KG1 (cell line): ENCODE measurements at regions not wholly inside any gene's neighbourhood (a gene's known extent, or its start where the extent isn't known, plus 50 kb on each side); places are given as distances from the start of the nearest gene placed in this dataset.

ENCODE experiments used
- DNase-seq: peaks from one replicate; lab custom pipeline; 2025; lab: John Stamatoyannopoulos, UW

DNA sequence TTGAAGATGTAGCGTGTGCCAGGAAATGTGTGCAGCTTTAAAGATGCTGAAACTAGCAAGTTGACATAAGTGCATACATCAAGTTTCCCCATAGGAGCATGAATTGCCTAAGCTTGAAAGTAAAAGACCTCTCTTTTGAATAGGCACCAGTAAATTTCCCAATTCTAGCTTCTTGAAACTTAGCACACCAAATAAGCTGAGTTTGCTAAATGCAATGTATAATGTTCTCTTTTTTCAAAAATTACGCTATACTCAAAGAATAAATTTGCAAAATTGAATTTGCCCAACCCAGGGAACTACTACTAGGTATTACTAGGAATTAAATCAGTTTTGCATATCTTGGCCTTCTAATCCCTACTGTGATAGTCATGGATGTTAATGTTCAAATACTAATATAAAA lies 923.9 kb upstream of the LCORL start:
- no peak for DNase-seq

DNA sequence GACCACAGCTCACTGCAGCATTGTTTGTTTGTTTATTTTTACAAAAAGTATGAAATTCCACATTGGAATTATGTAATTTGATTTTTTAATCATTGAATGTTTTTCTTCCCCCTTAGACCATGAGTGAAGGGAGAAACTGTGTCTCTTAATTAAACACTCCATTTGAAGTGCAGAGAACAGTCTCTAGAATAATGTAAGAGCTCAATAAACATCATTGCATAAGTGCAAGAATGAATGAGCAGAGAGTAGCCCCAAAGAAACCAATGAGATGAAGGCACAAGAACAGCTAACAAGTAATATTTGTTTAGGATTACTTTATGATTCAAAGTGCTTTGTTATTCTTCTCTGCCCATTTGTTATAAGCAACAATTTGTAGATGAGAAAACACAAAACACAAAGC lies 921.3 kb upstream of the LCORL start:
- no peak for DNase-seq

DNA sequence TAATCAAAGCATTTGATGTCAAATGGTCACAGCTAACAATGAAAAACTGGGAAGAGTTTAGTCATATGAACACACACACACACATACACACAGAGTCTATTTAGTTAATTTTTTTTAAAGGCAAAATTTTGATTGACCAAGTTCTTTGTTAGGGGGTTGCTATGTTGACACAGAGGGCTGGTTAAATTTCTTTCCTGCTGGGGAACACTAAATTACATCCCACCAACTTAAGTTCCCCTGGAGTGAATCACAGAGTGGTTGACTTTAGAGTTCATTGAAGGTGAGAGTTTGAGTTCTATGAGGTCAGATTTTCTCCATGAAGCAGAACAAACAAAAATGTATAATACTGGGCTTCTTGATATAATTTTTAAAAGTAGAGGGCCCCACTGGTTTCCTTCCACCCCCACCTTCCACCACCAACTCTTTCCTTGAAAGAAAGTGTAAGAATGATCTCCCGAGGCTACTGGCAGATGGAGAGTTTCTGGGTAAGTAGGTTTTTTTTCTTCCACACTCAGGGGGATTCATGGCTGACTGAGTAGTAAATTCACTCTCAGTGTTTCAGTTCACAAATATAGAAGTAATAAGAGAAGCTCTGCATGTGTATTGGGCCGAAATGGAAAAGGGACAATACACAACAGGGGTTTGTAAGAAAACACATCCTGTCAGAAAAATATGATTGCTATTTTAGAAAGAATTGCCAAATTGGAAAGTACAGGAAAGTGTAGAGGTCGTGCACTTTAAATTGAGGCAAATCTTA lies 917.0 kb upstream of the LCORL start:
- DNase-seq: no peak

DNA sequence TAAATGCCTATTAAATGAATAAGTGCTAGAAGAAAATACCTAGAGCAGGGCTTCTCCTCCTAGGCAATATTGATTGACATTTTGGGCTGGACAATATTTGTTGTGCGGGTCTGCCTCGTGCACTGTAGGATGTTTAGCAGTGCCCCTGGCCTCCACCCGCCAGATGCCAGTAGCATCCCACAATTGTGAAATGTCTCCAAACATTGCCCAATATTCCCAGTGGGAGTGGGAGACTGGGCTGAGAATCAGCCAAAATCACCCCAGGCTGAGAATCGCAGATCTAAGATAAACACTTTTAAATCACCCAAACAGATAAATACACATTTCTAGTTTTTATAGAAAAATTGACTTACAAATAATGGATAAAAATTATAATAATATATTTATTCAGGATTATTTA lies 916.2 kb upstream of the LCORL start:
- DNase-seq: no peak

DNA sequence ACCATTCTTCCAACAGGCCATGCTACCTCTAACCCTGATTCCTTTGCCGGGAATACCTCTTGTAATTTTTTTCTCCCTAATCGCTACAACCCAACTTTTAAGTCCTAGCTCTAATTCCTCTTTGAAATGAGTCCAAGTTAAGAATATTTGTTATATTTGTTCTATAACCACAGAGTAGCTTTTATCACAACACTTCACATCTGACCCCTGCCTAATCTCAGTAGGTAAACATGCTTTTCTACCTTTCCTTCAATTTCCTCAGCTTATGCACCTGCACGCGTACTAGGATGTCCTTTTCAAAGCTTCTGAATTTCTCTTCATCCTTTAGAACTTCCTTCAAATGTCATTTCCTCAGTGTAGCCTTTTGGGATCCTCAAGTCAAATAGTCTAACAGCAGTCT lies 915.5 kb upstream of the LCORL start:
- no peak for DNase-seq

DNA sequence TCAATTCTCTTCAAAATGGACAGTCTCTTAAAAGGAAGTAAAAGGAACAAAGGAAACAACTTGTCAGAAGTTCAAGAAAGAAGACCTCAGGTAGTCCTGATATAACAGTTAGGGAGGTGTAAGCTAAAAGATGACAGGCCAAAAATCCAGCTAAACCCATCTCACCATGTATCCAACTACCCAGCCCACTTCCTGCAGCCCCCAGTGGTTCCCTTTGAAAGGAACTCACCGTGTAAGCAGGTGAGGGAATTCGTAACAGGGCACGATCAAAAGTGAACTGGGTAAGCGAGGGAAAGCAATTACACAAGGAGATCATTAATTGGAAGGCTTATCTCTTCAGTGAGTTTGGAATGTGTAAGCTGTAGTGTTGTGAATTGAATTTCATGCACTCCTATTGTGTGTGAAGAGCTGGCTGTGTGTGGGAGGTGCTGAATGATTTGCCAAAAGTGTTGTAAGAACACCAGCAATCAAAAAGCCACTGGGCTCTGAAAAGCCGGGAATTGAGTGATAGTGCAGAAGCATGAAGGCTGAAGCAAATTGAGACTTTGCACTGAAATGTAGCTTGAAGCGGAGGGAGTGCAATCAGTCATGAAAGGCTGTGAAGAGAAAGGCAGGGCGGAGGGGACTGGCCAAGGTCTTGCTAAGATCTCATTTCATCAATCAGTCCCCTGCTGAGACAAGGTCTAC lies 914.2 kb upstream of the LCORL start:
- DNase-seq: no peak

DNA sequence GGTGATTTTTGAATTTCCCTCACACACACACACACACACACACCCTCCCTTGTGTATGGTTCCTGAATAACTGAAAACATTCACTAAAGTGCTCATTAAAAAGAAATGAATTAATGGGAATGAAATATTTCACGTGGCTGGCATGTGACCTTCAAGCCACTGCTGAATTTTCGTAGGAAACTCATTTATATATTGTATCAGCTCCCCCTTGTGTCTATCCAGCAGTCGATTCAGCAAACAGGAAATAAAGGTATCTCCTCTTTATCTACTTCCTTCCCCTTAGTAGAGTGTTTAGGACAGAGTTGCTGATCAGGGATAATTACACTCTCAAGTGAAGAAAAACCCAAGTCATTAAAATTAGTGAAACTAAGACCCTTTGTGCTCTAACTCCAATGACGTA lies 912.6 kb upstream of the LCORL start:
- no peak for DNase-seq

DNA sequence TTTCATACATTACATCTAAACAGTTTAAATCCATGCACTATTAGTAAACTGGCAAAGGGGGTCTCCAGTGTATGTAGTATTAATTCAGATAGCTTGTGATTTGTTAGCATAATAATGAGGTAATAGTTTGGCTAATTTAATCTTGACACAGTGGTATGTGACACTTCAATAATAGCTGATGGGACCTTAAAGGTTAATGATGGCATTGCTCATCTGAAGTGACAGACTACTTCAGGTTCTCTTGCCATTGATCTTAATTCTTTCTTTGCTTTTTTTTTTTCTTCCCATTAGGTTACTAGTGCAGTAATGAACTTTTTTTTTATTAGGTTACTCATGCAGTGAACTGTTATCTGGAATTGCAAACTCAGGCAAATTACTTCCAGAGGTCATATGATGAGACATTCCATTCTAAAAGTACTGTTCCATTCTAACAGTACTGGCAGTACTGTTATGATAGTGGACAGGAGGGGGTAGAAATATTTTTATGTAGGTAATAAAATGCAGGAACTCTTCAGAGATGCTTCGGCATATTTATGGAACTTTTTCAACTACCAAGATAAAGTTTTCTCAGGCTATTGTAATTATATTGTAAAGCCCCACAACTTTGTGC lies 911.3 kb upstream of the LCORL start:
- DNase-seq: no peak

DNA sequence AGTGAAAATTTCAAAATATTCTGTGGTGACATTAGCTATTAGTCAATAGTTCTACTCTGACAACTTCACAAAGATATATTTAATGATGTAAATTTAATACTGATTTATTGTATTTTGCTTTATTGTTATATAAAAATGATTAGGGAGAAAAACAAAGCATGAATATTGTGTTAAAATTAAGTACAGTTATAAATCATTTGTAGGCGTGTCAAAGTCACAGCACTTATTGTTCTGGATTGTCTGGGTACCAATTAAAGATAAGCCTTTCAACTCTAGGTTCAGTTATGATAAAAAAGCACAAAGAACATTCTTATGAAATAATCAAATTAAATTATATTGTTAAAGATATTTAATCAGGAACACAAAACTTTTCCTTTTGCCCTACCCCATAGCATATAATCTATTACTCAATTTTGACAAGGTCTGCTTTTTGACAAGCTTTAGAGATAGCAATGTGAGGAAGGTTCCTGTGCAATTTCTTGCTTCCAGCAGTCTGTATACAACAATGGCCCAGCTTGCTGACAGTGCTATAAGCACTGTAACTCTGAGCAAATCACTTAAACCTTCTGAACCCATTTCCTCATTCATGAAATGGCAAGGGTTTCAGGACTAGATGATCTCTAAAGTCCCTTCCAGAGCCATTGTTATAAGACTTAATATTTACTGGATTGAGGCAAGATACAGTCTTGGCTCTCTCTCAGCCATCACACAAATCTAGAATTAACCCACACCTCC lies 910.3 kb upstream of the LCORL start:
- no peak for DNase-seq

DNA sequence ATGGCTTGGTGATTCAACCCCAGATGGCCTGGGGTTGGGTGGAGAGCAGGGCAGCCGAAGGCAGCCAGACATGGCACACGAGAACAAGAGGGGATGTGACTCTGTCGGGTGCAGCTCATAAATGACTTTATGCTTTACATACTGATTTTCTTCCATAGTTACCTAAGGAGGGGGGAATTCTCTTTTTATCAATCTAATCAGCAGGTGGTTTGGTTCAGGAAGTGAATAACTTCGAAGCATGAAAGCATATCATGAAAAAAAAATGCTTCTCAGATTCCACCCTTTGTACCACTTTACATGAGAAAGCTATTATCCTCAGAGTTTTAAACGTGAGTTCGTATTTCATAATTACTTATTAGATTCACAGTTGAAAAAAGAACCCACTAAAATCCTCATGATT lies 908.9 kb upstream of the LCORL start:
- no peak for DNase-seq

DNA sequence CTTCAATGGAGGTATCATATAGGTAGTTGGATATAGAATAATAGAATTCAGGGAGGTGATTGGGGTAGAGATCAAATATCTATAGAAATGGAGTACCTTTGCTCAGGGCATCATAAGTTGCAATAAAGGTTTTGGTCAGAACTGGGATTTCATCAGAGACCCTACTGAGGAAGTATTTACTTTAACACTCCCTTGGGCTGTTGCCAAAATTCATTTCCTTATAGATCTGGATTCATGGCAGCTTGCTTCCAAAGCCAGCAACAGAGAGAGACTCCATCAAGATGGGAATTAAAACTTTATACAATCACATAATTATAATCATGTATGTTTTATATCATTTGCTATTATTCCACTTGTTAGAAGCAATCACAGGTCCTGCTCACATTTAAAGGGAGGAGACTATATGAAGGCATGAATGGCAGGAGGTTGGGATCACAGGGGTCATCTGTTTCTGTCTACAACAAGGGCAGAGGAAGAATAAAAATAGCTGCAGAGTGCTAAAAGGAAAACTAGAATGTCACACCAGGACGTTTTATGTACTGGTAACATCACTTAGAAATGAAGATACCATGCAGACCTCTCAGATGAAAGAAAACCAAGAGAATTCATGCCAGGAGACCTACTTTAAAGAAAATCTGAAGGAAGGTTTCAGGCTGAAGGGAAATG lies 902.1 kb upstream of the LCORL start:
- DNase-seq: no peak

DNA sequence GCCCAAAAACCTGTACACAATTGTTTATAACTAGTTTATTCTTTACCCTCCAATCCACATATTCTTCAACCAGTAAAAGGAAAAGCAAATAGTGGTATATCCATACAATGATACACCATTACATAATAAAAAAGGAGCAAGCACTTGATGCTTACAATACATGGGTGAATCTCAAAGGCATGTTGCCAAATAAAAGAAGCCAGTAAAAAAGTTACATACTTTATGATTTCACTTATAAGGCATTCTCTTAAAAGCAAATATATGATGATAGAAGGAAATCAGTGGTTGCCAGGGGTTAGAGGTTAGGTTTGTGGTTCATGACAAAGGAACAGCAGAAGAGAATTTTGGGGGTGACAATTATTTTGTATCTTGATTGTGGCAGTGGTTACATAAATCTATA lies 896.1 kb upstream of the LCORL start:
- no peak for DNase-seq

DNA sequence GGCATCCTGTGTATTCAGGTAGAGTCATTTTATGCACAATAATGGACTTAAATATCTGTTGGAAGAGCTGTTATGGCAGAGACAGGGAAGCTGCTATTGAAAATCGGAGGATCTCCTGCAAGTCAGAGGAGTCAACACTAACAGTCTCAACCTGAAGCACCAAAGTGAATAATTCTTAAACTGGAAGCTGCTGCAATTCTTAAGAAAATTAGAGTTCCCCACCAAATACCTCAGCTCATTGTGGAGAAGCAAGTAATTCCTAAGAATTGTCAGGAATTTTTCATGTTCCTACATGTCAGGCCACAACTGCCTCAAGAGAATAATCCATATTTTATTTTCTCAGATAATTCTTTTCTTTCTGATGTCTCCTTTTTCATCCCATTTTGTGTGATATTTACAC lies 892.6 kb upstream of the LCORL start:
- DNase-seq: no peak

DNA sequence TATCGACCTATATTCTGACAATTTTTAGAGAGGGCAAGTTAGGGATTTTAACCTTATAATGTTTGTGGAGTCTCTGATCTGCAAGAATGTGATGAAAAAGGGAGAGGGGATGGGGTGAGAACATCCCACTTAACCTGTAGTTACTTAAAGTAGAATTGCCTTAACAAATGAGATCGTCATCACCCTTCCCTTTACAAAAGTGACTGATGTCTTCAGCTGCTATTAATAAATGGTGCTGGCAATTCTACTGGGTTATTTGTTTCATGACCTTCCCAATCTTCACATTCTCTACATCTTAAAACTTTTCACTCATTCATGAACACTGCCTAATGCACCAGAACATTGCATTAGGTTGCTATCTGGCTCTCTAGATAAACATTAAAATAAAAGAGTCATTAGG lies 873.4 kb upstream of the LCORL start:
- no peak for DNase-seq

DNA sequence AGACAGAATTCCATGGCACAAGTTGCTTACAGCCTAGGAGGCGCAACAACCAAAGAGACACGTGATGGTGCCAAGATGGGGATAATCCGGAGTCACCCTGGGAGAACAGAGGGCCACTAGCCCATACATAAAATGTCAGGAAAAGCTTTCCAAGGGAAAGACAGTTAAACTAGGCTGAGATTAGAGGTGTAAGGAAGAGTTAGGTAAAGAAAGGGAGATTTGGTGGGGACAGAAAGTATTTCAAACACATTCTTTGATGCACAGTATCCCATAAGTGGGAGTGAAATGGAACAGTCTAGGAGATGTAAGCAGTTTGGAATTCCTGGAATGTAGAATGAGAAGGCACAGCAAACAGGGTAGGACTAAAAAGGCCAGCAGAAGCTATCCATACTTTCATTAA lies 860.9 kb upstream of the LCORL start:
- no peak for DNase-seq

DNA sequence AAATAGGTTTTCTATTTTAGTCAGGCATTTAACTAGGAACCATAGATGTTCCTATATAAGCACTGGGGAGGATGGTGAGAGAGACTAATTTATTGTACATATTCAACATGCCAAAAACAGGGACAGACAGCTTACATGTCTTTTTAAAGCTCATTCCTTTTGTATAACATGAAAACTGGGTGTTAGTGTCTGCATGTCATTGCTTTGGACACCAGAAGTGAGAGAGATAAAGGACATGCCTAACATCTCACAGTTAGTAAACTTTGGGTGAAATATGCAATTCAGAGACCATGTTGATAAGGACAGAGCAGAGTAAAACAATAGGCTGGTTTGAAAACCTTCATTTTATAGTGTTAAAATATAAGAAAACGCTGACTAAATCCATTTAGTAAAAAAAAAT lies 860.0 kb upstream of the LCORL start:
- no peak for DNase-seq

DNA sequence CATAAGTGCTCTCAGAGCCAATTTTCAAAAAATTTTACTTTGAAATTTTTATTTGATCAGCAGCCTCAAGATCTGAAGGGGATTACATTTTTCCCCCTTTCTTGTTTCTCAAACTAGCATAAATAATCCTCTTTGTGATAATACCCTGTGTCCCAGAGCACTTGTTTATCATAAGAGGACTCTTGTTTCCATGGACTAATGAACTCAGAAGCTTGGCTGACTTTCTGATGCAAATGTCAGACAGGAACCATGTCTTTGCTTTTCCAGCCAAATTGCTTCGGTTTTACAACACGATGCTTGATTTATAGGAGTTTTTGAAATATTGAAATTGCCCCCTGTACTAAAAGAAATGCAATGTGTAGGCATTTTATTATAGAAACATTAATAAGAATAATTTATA lies 859.3 kb upstream of the LCORL start:
- no peak for DNase-seq

DNA sequence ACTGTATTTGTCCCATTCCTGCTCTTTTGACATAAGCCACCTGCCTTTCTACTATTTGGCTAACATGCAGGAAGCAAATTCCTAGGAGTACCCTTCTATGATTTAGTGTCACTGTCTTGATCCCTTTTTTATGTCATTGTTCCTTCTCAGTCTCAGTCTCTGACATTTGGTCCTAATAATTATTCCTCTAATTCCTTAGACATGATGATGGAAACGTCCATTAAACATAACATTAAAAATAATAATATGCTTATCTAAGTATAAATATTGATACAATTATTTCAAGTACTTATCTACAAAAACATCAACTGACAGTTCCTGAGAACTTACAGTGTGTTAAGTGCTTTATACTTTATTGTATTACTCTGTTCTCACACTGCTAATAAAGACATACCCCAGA lies 857.0 kb upstream of the LCORL start:
- no peak for DNase-seq

DNA sequence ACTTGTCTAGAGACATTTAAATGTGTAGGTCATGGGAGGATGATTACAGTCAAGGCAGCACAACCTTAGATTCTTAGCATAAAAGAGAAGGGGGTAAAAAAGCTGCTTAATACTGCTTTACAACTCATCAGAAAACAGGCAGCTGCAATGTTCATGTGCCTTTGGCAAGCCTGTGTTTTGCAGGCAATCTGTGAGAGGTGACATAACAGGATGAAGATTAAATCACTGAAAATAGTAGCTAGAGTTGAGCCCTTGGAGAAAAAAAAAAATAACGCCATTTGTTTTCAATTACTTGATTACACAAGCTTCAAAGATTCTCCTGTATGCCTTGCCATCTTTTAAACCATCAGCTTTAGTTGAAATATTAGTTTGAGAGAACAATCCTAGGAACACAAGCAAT lies 847.6 kb upstream of the LCORL start:
- no peak for DNase-seq

DNA sequence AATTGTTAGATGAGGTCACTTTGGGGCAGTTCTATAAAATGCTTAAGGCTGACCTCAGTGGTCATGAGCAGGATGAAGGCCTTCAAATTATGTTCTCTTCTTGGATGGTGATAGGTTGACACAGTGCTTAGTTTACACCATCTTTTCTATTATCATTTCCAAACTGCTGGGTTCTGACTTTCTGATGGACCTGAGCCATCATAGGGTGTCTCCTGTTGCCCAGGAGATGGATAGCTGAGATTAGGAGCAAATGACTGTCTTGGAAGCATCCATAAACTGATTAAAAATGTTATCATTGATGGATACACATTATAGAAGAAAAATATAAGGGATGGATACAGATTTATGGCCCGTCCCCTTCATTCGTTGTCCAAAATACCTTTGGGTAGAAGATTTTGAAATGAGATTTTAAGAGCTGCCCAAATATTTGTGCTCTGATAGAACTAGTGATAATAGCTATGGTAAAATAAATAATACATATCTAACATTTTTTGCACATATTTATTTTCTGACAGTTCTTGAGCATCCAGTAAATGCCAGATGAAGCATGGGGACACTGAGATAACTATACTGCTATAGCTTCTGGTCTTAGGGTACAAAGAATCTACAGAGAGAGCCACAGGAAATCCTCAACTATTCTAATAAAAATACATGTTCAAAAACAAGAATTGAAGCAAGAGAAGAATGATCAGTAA lies 839.4 kb upstream of the LCORL start:
- no peak for DNase-seq

DNA sequence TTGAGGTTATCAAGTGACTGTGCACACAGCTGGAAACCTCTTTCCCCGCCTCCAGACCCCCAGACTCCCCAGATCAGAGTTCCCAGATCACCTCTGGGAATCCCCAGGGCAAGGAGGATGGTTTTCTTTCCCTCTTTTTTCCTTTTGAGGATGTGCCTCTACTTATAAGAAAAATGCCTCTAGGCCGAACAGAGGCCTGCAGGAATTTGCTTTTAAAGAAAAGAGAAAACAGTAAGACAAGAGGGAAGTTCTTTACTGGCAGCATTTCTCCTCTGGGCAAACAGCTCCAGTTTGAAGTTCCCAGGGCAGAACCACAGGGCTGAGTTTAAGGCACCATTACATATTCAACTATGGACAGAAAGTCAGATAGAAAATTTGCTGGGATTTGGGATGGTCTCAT lies 837.9 kb upstream of the LCORL start:
- no peak for DNase-seq
